ENCODE measurements at regions not wholly inside any gene's neighbourhood (a gene's known extent, or its start where the extent isn't known, plus 50 kb on each side); places are given as distances from the start of the nearest gene placed in this dataset.

- TF ChIP-seq CTCF (IDR thresholded peaks at IDR 0.05; ENCODE audit: low read depth, low read length, missing control alignments) = no peak
- no peak overlapping the region for H3K4me3 ChIP-seq (replicated peaks; ENCODE audit: low read depth, low read length)
- DNase-seq (ENCODE audit: extremely low read depth, low read depth) = no peak
These were observed 102.0 kb upstream of the RUNX3 start for GRCh38 chr1:25031966-25032667.

GRCh38 chr1:25031601-25031965, 101.5 kb upstream of the RUNX3 start:
- DNase-seq (ENCODE audit: extremely low read depth, low read depth) = no peak
- no peak for TF ChIP-seq CTCF (IDR thresholded peaks at IDR 0.05; ENCODE audit: low read depth, low read length, missing control alignments)
- no peak overlapping the region for H3K4me3 ChIP-seq (replicated peaks; ENCODE audit: low read depth, low read length)

GRCh38 chr1:25030674-25031589, 100.9 kb upstream of the RUNX3 start:
- no peak overlapping the region for H3K4me3 ChIP-seq (replicated peaks; ENCODE audit: low read depth, low read length)
- no peak for TF ChIP-seq CTCF (IDR thresholded peaks at IDR 0.05; ENCODE audit: low read depth, low read length, missing control alignments)
- no peak for DNase-seq (ENCODE audit: extremely low read depth, low read depth)

DNA sequence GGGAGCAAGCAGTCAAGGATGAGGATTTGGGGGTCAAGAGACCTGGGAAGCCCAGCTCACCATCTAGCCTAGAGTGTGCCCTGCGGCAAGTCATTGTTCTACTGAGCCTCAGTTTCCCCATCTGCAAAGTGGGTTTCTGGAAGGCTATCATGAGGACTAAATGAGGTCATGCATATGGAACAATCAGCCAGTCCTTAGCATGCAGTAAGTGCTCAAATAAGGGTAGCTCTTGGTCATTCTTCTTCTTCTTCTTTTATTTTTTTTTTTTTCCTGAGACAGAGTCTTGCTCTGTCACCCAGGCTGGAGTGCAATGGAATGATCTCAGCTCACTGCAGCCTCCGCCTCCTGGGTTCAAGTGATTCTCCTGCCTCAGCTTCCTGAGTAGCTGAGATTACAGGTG, 99.9 kb upstream of the RUNX3 start:
- no peak for TF ChIP-seq CTCF (IDR thresholded peaks at IDR 0.05; ENCODE audit: low read depth, low read length, missing control alignments)
- H3K4me3 ChIP-seq (replicated peaks; ENCODE audit: low read depth, low read length) = no peak overlapping the region
- DNase-seq (ENCODE audit: extremely low read depth, low read depth) = no peak

DNA sequence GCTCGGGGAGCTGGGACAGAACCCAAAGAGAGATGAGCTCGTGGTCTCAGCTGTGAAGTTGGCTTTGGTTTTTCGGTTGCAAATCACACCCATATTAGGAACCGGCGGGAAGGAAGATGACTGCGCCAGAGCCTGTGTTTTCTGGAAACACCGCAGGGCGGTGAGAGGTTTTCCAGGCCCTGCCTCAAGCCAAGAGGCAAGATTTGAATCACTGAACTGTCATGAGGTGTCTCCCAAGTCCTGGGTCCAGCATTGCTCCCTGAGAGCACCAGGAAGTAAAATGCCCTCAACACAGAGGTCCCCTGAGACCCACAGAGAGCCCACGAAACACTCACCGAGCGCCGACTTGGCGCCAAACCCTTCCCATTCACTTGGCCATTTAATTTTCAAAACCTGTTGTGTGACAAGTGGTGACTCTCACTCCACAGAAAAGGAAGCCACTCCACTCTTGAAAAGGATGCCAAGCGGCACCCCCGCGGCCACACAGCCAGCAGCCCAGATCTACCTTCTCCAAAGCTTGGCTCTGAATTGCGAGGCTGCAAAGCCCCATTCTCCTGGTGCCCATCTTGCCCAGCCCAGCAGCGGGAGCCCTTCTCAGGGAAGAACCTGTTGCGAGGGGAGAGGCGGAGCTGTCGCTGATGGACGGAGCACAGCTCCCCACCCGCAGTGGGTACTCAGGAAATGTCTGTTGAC, 99.0 kb upstream of the RUNX3 start:
- no peak for DNase-seq (ENCODE audit: extremely low read depth, low read depth)
- H3K4me3 ChIP-seq (replicated peaks; ENCODE audit: low read depth, low read length) = no peak overlapping the region
- TF ChIP-seq CTCF (IDR thresholded peaks at IDR 0.05; ENCODE audit: low read depth, low read length, missing control alignments) = no peak

- no peak for DNase-seq (ENCODE audit: extremely low read depth, low read depth)
- TF ChIP-seq CTCF (IDR thresholded peaks at IDR 0.05; ENCODE audit: low read depth, low read length, missing control alignments) = no peak
- no peak overlapping the region for H3K4me3 ChIP-seq (replicated peaks; ENCODE audit: low read depth, low read length)
These were observed 98.5 kb upstream of the RUNX3 start for GRCh38 chr1:25028587-25028906.
